ENCODE measurements at regions not wholly inside any gene's neighbourhood (a gene's known extent, or its start where the extent isn't known, plus 50 kb on each side); places are given as distances from the start of the nearest gene placed in this dataset.

- no peak for TF ChIP-seq CTCF (IDR thresholded peaks at IDR 0.05)
- TF ChIP-seq POLR2A (IDR thresholded peaks at IDR 0.05): no peak
These were observed 135.0 kb downstream of the CEBPB start for GRCh38 chr20:50325651-50326050.

All from lower leg skin (tissue), 3 donors.